Gastroesophageal sphincter (tissue), 4 donors: ENCODE measurements at regions not wholly inside any gene's neighbourhood (a gene's known extent, or its start where the extent isn't known, plus 50 kb on each side); places are given as distances from the start of the nearest gene placed in this dataset.

Source experiments
- ATAC-seq: fragments of 150-250 bp; one replicate; pipeline ENCODE4 v1.9.1; 2016; ENCODE audit warnings: mild to moderate bottlenecking, moderate library complexity
- H3K27ac ChIP-seq, 4 donors: fragments of 200-600 bp; sonication (generic) in 3 of 4; 1 replicate in 3 of 4; 2 replicates in 1 of 4; pipeline ENCODE4 v1.5.1; 2016 to 2019
- H3K27me3 ChIP-seq: fragments of 200-600 bp; sonication (generic); one replicate; pipeline ENCODE4 v1.5.1; 2019
- H3K36me3 ChIP-seq, 2 donors: fragments of 200-600 bp; sonication (generic); one replicate each; pipeline ENCODE4 v1.5.1; 2019; ENCODE audit warnings: control low read depth in 1 of 2
- H3K4me1 ChIP-seq, 3 donors: fragments of 200-600 bp; sonication (generic); 1 replicate in 2 of 3; 2 replicates in 1 of 3; pipeline ENCODE4 v1.5.1; 2016 to 2019; ENCODE audit warnings: control low read depth in 2 of 3
- H3K4me3 ChIP-seq, 2 donors: fragments of 200-600 bp; sonication (generic); one replicate each; pipeline ENCODE4 v1.5.1; 2019; ENCODE audit warnings: mild to moderate bottlenecking in 1 of 2, moderate library complexity in 1 of 2
- H3K9me3 ChIP-seq, 3 donors: fragments of 200-600 bp; sonication (generic); one replicate each; pipeline ENCODE4 v1.5.1; 2017 to 2019; ENCODE audit warnings: control low read depth in 2 of 3
- EP300 ChIP-seq: sonication (generic); formaldehyde crosslinking; IDR thresholded peaks from one replicate; pipeline ENCODE4 v1.6.1; 2017; ENCODE audit warnings: antibody characterized with exemption, mild to moderate bottlenecking
- POLR2A ChIP-seq, 2 donors: fragments of 450-650 bp; IDR thresholded peaks; one replicate each; pipeline ENCODE4 v1.6.1; 2017; ENCODE audit warnings: antibody characterized with exemption in 2 of 2, mild to moderate bottlenecking in 2 of 2, moderate library complexity in 1 of 2
- POLR2AphosphoS5 ChIP-seq: sonication (generic); formaldehyde crosslinking; IDR thresholded peaks from one replicate; pipeline ENCODE4 v1.6.1; 2017; ENCODE audit warnings: antibody characterized with exemption
- WGBS, 2 donors: methylation state at CpG; one replicate each; pipeline ENCODE4 v1.1.5; 2018; ENCODE audit warnings: low coverage in 1 of 2; 5-methylcytosine and 5-hydroxymethylcytosine counted together
- TF ChIP-seq, protein P1 (sequence below), 4 experiments: fragments of 200-600 bp in 2 of 4; fragments of 450-650 bp in 2 of 4; sonication (generic) in 1 of 4; IDR thresholded peaks; one replicate each; pipeline ENCODE4 v1.5.1; 2017 to 2019; ENCODE audit warnings: antibody characterized with exemption in 4 of 4, mild to moderate bottlenecking in 2 of 4, moderate library complexity in 2 of 4

- no peak for ATAC-seq
- TF ChIP-seq EP300 (no peak), POLR2A (IDR thresholded peaks at IDR 0.05) (no peak), POLR2AphosphoS5 (no peak)
- TF ChIP-seq, protein P1, sequence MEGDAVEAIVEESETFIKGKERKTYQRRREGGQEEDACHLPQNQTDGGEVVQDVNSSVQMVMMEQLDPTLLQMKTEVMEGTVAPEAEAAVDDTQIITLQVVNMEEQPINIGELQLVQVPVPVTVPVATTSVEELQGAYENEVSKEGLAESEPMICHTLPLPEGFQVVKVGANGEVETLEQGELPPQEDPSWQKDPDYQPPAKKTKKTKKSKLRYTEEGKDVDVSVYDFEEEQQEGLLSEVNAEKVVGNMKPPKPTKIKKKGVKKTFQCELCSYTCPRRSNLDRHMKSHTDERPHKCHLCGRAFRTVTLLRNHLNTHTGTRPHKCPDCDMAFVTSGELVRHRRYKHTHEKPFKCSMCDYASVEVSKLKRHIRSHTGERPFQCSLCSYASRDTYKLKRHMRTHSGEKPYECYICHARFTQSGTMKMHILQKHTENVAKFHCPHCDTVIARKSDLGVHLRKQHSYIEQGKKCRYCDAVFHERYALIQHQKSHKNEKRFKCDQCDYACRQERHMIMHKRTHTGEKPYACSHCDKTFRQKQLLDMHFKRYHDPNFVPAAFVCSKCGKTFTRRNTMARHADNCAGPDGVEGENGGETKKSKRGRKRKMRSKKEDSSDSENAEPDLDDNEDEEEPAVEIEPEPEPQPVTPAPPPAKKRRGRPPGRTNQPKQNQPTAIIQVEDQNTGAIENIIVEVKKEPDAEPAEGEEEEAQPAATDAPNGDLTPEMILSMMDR (IDR thresholded peaks at IDR 0.05) = no peak
- H3K9me3 ChIP-seq = no peaks in the 10 kb centered on the region
- no peaks in the 10 kb centered on the region for H3K36me3 ChIP-seq
- H3K27me3 ChIP-seq = no peaks in the 10 kb centered on the region
- no peak overlapping the region for H3K4me3 ChIP-seq
- 20% methylated on average over 1 of the region's 7 CpGs; no CpG with 5 or more reads in 1 of the 2 donors for WGBS, 2 donors
- peaks cover 0 to 36% (median 3%) of the 10 kb centered on the region in 3 donors for H3K4me1 ChIP-seq
- H3K27ac ChIP-seq = peak overlapping the region in 1 of 4 donors; percentile 63
Observed at GRCh38 chr1:23639460-23640095, 52.0 kb upstream of the RPL11 start.

DNA sequence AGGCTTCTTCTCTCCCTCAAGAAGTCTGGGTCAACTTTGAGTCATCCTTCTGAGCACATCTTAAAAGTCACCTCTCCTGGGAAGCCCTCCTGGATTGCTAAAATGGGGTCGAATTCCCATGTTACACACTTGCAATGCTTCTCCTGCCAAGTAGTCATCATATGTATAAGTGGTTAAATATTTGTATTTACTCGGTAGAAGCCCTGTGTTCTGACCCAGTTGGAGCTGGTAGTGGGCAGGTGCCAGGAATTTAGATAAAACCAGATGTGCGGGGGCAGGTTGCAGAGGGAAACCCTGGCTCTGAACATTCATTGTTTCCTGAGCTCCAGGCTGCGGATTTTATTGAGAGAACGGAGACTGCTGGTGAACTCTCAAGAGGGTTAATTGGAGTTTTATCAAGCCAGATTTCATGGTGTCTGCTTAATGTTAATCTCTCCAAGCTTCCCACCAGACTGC, 52.8 kb upstream of the RPL11 start:
- no peak for ATAC-seq
- Histone ChIP-seq H3K27ac (peak overlapping the region in 1 of 4 donors; percentile 63), H3K36me3 (no peaks in the 10 kb centered on the region), H3K27me3 (no peaks in the 10 kb centered on the region), H3K4me3 (no peak overlapping the region), H3K9me3 (no peaks in the 10 kb centered on the region), H3K4me1 (peaks cover 0 to 36% (median 3%) of the 10 kb centered on the region in 3 donors)
- TF ChIP-seq POLR2A (IDR thresholded peaks at IDR 0.05) (no peak), EP300 (no peak), POLR2AphosphoS5 (no peak)
- TF ChIP-seq, protein P1 (IDR thresholded peaks at IDR 0.05) = no peak
- 23 to 50% methylated on average over 4 to 5 of the region's 5 CpGs for WGBS, 2 donors

- no peaks in the 10 kb centered on the region for H3K36me3 ChIP-seq
- H3K27me3 ChIP-seq = no peaks in the 10 kb centered on the region
- H3K4me1 ChIP-seq = peaks cover 0 to 33% (median 3%) of the 10 kb centered on the region in 3 donors
- H3K9me3 ChIP-seq = no peaks in the 10 kb centered on the region
- TF ChIP-seq POLR2A (IDR thresholded peaks at IDR 0.05) (no peak), POLR2AphosphoS5 (no peak), EP300 (no peak)
- TF ChIP-seq, protein P1 (IDR thresholded peaks at IDR 0.05) = no peak
- H3K27ac ChIP-seq = peak overlapping the region in 2 of 4 donors; percentile 19 to 63
- peak; percentile 28 for ATAC-seq
- H3K4me3 ChIP-seq = no peak overlapping the region
- 73% methylated on average over 4 of the region's 4 CpGs; no CpG with 5 or more reads in 1 of the 2 donors for WGBS, 2 donors
Observed at GRCh38 chr1:23638188-23638619, 53.4 kb upstream of the RPL11 start.

- Histone ChIP-seq H3K9me3 (no peaks in the 10 kb centered on the region), H3K27me3 (no peaks in the 10 kb centered on the region), H3K4me1 (peaks cover 0 to 33% (median 3%) of the 10 kb centered on the region in 3 donors), H3K4me3 (no peak overlapping the region), H3K36me3 (no peaks in the 10 kb centered on the region), H3K27ac (peak overlapping the region in 2 of 4 donors; percentile 83 to 91)
- TF ChIP-seq, protein P1 (IDR thresholded peaks at IDR 0.05) = no peak
- TF ChIP-seq EP300 (no peak), POLR2A (IDR thresholded peaks at IDR 0.05) (no peak), POLR2AphosphoS5 (no peak)
- ATAC-seq = no peak
- WGBS, 2 donors = 100% methylated on average over 4 of the region's 7 CpGs
Observed at GRCh38 chr1:23636009-23636408, 55.6 kb upstream of the RPL11 start.
